HuH-7 (cell line): ENCODE measurements at regions not wholly inside any gene's neighbourhood (a gene's known extent, or its start where the extent isn't known, plus 50 kb on each side); places are given as distances from the start of the nearest gene placed in this dataset.
"Not testable (repeated sequence)": the region's sequence is repeated elsewhere in the genome, so short reads cannot be mapped to it uniquely, and the experiment has no call there.

Experiments
- DNase-seq: peaks from one replicate; pipeline ENCODE4 v3.0.0; 2011; ENCODE audit warnings: low spot score

DNA sequence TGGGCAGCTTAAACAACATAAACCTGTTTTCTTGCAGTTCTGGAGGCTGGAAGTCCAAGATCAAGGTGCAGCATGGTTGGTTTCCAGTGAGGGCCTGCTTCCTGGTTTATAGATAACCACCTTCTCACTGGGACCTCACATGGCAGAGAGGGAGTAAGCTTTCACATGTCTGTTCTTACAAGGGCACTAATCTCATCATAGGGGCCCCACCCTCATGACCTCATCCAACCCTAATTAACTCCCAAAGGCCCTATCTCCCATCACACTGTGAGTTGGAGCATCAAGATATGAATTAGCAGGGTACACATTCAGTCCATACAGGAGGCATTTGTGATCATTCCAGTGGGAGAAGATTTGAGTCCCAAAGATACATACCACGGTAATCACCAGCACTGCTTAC lies 50.5 kb upstream of the GRIN2A start:
- no peak for DNase-seq

DNA sequence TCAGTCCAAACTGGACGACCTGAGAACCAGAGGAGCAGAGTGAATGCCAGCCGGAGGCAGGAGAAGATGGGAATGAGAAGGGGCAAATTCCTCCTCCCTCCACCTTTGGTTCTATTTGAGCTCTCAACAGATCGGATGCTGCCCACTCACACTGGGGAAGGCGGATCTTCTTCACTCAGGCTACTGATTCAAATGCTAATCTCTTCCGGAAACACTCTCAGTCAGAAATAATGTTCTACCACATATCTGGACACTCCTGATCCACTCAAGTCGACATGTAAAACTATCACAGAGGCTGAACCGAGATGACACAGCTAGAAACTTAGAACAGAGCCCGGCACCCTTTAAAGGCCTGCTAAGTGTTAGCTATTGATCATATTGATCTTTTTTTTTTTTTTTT lies 57.4 kb upstream of the GRIN2A start:
- DNase-seq: no peak

DNA sequence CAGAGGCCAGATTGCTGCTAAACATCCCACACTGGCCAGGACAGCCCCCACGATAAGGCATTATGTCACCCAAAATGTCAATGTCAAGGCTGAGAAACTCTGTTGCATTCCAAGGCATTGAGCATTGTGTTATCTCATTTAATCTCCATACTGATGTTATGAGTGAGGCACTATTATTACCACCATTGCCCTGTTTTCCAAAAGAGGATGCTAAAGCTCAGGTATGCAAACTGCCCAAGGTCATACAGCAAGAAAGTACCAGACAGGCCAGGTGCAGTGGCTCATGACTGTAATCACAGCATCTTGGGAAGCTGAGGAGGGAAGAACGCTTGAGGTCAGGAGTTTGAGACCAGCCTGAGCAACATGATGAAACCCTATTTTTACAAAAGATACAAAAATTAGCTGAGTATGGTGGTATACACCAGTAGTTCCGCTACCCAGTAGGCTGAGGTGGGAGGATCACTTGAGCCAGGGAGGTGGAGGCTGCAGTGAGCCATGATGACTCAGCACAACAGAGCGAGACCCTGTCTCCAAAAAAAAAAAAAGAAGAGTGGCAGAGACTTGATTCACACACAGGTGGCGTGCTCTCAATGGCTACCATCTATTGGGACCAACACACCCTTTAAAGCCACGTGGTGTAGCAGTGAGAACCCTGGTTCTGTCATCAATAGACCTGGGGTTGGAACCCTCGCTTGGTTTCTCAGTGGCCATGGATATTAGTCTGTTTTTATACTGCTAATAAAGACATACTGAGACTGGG lies 58.8 kb upstream of the GRIN2A start:
- DNase-seq: no peak

DNA sequence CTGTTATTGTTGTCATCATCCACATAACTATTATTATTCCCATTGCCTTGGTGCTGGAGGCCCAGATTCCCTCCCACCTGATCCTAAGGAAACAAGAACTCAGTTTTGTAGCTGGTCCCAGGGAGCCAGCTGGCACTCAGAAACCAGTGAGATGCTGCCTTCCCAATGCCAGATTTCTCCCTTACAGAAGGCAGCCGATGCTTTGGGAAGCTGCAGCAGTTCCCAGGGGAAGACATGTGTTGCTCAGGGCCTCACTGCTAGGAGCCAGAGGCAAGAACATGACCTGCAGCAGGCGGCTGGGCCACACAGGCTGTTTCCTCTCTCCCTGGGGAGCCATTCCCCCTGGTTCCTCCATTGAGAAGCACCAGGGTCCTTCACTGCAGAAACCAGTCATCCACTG lies 59.9 kb upstream of the GRIN2A start:
- DNase-seq: no peak

DNA sequence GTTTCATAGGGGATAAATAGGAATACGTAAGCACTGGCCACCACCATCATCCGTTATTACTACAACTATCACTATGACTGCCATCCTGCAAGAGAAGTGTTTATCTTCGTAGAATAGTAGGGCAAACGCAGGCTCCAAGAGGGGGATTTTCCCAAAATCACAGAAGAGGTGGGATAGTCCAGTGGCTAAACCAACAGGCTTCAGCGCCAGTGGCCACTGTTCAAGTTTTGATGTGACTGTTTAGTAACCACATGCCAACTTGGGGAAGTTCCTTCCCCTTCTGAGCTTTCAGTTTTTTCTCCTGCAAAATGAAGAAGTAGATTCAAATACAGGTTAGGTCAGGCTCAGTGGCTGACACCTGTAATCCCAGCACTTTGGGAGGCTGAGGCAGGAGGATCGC lies 60.7 kb upstream of the GRIN2A start:
- no peak for DNase-seq

DNA sequence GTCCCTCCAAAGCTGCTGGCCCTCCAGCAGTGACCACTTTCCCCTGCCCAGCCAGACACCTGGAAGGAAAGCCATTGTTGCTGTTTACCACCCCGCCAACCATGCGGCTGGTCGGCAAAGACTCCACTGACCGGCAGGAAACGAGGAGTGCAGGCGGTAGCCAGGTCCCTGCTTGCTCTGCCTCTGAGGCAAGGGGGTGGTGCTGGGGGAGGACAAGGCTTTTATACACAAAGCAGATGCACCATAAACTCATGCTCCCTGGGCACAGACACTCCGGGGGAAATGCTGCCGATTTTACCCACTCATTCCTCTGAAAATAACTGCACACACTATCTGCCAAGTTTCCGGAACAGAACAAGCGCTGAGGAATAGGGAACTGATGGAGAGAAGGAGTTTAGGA lies 62.8 kb upstream of the GRIN2A start:
- no peak for DNase-seq

DNA sequence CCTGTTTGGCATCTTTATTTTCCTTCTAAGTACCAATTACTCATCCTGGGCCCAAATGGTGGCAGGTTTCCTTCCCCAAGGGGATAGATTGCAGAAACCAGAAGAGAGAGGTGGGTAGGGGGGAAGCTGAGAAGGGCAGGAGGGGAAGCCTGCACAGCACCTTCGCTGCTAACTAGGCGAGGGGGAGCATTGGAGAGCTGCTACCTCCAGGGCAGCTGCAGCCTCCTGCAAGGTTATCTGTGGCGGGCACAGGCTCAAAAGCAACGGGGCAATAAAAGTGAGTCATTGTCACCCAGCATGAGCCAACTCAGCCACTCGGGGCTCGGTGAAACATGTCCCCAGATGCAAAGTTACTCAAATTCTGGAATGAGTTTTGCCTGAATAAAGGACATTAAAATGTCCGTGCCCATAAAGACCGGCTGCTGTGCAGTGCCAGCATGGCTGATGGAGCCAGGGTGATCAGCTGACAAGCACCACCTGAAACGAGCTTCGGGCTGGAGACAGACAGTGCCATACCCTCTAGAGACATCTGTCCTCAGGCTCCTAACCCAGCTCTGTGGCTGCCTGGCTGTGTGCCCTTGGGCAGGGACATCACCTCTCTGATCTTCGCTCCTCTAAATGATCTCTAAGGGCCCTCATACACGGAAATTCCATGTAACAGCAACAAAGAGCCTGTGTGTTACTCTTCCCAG lies 68.1 kb upstream of the GRIN2A start:
- DNase-seq: peak; percentile 34

DNA sequence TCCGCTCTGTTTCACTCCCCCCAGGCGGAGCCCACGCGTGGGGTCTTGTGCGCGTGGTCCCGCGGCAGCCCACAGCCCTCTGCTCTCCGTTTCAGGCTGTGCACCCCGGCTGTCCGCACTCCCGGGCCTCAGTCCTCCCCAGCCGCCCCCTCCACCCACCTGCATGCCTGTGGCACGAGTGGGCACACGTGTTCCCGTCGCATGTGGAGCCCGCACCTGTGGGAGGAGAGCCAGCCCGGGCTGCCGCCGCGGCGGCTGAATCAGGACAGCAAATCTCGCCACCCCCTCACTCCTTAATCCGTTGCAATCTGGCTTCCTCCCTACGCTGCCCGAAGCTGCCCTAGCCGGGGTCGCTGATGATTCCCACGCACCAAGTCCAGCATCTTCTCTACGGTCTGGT lies 69.9 kb upstream of the GRIN2A start:
- DNase-seq: no peak

DNA sequence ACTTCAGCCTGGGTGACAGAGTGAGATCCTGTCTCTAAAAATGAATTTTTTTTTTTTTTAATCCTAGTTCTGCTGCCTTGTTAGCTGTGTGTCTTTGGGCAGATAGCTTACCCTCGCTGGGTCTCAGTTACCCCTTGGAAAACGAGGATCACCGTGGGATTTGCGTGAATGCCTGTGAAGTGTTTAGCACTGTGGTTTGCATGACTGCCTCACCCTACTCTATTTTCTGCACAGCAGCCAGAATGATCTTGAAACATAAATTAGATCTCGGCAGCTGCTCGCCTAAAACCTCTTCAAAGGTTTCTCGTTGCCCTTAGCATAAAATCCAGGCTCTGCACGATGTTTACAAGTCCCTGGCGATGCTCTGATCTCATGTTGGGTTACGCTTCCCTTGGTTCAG lies 71.2 kb upstream of the GRIN2A start:
- no peak for DNase-seq

DNA sequence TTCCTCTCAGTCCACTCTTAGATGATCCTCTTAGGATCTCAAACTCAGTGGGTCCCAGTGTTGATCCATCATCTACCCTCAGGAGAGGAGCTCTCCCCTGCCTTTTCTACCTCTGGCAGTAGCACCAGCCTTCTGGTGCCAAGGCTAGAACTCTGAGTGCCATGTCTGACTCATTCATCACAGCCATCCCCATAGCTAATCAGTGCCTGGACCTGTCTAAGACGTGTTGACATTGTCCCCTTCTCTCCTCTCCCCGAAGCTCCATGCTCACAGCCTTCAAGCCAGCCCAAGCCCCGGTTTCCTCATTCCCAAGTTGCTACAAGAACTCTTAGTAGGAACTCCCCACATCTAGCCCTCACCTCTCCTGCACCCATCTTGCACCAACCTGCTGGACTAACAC lies 73.5 kb upstream of the GRIN2A start:
- no peak for DNase-seq

DNA sequence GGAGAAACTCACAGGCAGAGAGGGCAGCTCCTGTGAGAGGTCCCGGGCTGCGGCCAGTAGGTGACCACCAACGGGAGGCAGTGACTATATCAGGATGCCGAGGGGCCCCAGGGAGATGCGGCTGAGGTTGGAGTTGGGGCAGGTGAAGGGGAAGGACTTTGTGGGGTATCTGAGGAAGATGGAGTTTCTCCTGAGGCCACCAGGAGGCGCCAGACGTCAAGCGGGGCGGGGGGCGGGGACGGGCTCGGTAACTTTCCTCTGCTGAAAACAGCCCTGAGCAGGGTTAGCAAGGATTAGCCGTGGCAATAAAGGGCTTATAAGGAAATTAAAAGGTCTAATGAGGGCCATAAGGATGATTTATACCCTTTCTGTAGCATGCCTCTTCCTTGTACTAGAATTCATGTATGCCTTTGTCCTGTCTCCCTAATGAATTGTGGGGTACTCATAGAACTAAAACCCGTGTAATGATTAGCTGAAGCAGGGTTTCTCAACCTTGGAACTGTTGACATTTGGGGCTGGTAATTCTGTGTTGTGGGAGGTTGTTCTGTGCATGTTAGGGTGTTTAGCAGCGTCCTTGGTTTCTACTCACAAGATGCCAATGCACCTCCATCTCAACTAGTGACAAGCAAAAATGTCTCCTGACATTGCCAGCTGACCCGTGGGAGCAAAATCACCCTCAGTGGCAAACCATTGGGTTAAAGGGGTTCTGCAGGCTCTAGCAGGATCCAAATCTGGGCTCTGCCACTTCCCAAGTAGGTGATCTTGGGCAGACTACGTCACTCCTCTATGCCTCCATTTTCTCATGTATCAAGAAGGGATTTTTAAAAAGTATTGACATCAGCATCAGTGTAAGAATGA lies 74.8 kb upstream of the GRIN2A start:
- peak; percentile 70 for DNase-seq

DNA sequence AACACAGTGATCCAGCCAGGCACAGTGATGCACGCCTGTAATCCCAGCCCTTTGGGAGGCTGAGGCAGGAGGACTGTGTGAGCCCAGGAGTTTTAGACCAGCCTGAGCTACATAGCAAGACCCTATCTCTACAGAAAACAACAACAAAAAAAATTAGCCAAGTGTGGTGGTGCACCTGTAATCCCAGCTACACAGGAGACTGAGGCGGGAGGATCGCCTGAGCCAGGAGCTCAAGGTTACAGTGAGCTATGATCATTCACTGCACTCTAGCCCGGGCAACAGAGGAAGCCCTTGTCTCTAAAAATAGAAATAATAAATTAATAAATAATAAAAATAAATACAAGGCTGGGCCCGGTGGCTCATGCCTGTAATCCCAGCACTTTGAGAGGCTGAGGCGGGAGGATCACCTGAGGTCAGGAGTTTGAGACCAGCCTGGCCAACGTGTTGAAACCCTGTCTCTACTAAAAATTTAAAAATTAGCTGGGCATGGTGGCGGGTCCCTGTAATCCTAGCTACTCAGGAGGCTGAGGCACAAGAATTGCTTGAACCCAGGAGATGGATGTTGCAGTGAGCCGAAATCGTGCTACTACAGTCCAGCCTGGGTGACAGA lies 75.5 kb upstream of the GRIN2A start:
- not testable (repeated sequence) for DNase-seq

DNA sequence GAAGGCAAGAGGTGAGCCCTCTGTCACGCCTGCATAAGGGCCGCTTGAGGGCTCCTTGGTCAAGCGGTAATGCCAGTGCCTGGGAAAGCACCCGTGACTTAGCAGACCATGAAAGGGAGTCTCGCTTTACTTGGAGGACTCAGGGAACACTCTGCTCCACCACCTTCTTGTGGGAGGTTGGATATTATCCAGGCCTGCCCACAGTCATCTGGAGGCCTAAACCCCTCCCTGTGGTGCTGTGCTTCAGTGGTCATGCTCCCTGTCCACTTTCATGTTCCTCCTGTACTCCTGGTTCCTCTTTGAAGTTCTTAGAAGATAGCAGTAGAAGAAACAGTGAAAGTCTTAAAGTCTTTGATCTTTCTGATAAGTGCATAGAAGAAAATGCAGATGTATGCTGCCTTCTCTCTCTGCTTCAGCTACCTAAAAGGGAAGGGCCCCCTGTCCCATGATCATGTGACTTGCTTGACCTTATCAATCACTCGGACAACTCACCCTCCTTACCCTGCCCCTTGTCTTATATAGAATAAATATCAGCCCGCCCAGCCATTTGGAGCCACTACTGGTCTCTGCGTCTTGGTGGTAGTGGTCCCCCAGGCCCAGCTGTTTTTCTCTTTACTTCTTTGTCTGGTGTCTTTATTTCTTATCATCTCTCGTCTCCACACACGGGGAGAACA lies 76.8 kb upstream of the GRIN2A start:
- DNase-seq: not testable (repeated sequence)

DNA sequence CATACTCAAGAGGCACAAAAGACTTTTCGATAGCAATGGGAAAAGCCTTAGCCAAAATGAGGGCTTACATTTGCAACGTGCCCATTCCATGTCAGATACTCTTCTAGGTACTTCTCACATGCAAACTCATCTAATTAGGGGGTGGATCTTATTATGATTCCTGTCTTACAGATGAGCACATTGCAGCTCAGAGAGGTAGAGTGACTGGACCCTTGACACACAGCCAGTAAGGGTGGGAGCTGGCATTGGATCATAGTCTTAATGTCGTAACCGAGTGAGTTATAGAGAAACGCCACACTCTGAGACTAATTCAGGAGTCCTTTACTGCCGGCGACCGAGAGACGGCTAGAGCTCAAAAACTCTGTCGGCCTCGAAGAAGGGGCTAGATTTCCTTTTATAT lies 78.8 kb upstream of the GRIN2A start:
- no peak for DNase-seq

DNA sequence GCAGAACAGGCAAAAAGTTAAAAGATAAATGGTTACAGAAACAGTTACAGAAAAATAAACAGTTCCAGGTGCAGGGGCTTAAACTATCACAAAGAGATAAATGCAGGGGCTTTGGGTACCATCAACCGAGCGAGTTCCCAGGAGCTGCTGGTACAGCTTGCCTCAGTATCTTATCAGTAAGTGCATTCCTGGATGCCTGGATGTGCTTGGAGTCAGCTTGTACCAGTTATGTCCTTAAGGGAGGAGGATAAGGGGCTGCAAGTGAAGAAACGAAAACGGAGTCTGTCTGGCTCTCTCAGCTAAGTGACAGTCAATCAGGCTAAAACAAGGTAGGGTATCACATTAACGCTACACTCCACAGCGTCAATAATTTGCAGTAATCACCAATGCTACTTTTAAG lies 79.3 kb upstream of the GRIN2A start:
- not testable (repeated sequence) for DNase-seq

DNA sequence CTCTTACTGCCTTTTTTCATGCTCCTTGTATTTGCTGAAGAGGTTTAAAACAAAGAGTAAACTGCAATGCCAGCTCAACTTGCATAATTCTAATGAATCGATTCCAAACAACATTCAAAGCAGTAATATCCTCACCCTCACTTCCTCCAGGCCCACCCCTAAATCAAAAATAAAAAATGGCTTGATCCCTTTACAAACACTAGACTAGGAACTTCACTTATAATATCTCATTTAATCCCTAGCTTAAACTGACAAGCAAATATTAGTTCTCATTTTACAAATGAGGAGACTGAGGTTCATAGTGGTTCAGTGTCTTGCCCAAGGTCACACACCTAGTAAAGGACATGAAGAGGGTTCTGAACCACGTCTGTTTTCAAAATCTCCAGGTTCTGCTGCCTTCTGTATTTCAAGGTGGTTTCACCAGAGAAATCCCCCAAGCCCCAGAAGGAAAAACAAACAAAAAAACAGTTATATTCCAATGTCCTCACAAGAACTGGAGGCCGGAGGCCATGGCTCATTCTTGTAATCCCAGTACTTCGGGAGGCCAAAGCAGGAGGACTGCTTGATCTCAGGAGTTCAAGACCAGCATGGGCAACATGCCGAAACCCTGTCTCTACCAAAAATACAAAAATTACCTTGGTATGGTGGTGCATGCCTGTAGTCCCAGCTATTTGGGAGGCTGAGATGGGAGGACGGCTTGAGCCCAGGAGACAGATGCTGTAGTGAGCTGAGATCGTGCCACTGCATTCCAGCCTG lies 80.3 kb upstream of the GRIN2A start:
- no peak for DNase-seq

DNA sequence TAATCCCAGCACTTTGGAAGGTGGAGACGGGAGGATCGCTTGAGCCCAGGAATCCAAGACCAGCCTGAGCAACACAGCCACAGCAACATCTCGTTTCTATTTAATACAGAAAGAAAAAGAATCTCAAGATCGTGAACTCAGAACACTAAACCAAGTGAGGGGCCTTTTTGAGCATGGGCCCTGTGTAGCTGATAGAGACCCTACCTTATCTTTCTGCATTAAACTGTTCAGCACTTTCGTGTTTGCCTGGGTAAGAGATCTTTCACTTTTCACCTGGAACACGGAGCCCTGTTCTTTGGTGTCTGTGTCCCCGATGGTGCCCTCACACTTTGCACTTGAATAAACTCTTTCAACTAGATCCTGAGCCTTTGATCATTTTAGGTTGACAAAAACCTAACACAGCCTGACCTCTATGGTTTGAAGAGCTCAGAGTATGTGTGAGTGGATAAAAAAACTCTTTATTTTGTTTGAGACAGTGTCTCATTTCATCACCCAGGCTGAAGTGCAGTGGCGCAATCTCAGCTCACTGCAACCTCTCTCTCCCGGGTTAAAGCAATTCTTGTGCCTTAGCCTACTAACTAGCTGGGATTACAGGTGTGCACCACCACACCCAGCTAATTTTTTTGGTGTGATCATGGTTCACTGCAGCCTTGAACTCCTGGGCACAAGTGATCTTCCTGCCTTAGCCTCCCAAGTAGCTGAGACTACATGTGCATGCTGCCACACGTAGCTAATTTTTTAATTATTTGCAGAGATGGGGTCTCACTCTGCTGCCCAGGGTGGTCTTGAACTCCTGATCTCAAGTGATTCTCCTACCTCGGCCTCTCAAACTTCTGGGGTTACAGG lies 83.8 kb upstream of the GRIN2A start:
- DNase-seq: no peak

DNA sequence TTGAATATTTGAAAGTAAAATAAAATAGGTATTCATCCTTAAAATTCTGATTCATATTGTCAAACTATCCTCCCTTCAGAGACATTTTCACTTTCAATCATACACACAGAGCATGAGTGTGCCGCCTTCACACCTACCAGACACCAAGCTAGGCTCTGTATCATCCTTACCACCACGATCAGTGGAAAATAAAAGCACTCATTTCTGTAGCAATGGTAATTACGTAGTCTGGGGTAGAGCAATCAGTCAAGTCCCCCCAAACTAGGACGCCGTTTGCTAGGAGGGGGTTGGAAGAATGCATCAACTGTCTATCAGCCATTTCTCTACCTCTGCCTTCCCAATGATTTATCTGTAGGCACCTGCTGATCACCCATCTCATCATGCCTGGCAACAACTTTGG lies 84.6 kb upstream of the GRIN2A start:
- no peak for DNase-seq

DNA sequence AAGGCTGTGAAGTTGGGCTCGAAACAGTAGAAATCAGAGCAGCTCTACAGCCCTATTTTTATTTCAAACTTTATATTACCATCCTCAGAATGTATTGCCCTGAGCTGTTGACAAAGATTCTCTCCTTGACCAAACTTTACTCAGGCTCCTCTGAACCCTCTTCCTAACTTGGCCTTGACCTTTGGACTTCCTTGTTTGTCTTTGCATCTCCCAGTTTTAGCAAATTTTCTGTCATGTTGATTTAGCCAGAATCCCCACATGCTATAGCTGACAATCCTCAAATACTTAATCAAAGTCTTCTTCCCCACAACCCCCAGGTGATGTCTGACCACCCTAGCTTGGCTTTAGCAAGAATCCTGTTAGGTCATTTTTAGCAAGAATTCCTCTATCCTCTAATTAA lies 87.4 kb upstream of the GRIN2A start:
- no peak for DNase-seq

DNA sequence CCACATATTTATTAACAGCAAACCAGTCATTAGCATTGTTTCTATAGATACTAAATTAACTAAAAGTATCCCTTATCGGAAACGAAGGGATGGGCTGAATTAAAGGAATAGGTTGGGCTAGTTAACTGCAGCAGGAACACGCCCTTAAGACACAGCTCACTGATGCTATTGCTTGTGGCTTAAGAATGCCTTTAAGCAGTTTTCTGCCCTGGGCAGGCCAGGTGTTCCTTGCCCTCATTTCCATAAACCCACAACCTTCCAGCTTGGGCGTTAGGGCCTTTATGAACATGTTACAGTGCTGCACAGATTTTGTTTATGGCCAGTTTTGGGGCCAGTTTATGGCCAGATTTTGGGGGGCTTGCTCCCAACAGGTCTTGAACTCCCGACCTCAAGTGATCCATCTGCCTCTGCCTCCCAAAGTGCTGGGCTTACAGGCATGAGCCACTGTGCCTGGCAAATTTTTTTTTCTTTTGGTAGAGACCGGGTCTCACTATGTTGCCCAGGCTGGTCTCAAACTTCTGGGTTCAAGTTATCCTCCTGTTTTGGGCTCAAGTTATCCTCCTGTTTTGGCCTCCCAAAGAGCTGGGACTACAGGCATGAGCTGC lies 90.1 kb upstream of the GRIN2A start:
- DNase-seq: not testable (repeated sequence)
